ENCODE measurements at regions not wholly inside any gene's neighbourhood (a gene's known extent, or its start where the extent isn't known, plus 50 kb on each side); places are given as distances from the start of the nearest gene placed in this dataset.

GRCh38 chr4:116108606-116109005 is 976.8 kb downstream of the TRAM1L1 start:
- Histone ChIP-seq H2AFZ (replicated peaks; ENCODE audit: low read length, poor library complexity) (no peak overlapping the region), H3K4me3 (ENCODE audit: insufficient read depth, low read depth, low read length) (no peak overlapping the region), H2BK15ac (ENCODE audit: low read depth, low read length) (no peak overlapping the region), H4K20me1 (ENCODE audit: insufficient read depth, low read length) (no peaks in the 10 kb centered on the region), H3K14ac (replicated peaks; ENCODE audit: low read depth, low read length) (no peak overlapping the region), H3K36me3 (ENCODE audit: control insufficient read depth, insufficient read depth, low read length) (no peaks in the 10 kb centered on the region), H3K18ac (ENCODE audit: low read depth, low read length) (no peak overlapping the region), H3K4ac (ENCODE audit: low read depth, low read length) (no peak overlapping the region), H3K9me3 (ENCODE audit: control insufficient read depth, insufficient read depth, low read length) (no peaks in the 10 kb centered on the region), H4K8ac (ENCODE audit: low read depth in 2 of 2, low read length in 2 of 2) (no peak overlapping the region), H2AK9ac (replicated peaks; ENCODE audit: low read depth, low read length, poor library complexity) (no peak overlapping the region), H3K79me1 (ENCODE audit: low read depth in 1 of 2, low read length in 2 of 2) (no peaks in the 10 kb centered on the region), H3K4me1 (ENCODE audit: control insufficient read depth, insufficient read depth, low read length) (no peaks in the 10 kb centered on the region), H2BK120ac (ENCODE audit: low read depth, low read length) (no peak overlapping the region), H2AK5ac (ENCODE audit: low read depth, low read length) (no peak overlapping the region), H3K9me1 (ENCODE audit: insufficient read depth, low read length) (no peaks in the 10 kb centered on the region), H3K56ac (ENCODE audit: extremely low read depth, insufficient read depth, low read length) (no peak overlapping the region), H3K27ac (ENCODE audit: insufficient read depth, low read length) (no peak overlapping the region), H3K27me3 (ENCODE audit: control insufficient read depth, insufficient read depth, low read length) (no peaks in the 10 kb centered on the region), H3K9ac (ENCODE audit: low read depth, low read length) (no peak overlapping the region), H4K5ac (ENCODE audit: low read depth, low read length) (no peak overlapping the region), H2BK20ac (ENCODE audit: low read depth, low read length) (no peak overlapping the region), H2BK5ac (ENCODE audit: low read depth, low read length, poor library complexity, severe bottlenecking) (no peak overlapping the region), H3K23ac (ENCODE audit: low read depth, low read length) (no peak overlapping the region), H4K91ac (ENCODE audit: insufficient read depth, low read depth, low read length) (no peak overlapping the region), H3K4me2 (ENCODE audit: low read depth, low read length) (no peak overlapping the region)
- dilution Hi-C loops (cut with HindIII; ENCODE audit: low sequenced_read_pairs, unreplicated experiment) = no loop called here
- in situ Hi-C loops (cut with MboI; ENCODE audit: low sequenced_read_pairs) = no loop called here
- no CpG with 5 or more reads among the region's 8 CpGs for WGBS, 2 experiments (ENCODE audit: extremely low coverage in 2 of 2, insufficient read length in 1 of 2)
- no TSS peak for BruUV-seq (replicated peaks)
- DNase-seq = no peak
- ATAC-seq (ENCODE audit: low read depth) = no peak
- POLR2A ChIA-PET (ENCODE audit: unreplicated experiment) = no interaction called here
- intact Hi-C loops (cut with micrococcal nuclease) = no loop called here
- CTCF ChIA-PET = no interaction called here
- TF ChIP-seq MXI1 (IDR thresholded peaks at IDR 0.05; ENCODE audit: borderline replicate concordance, low read depth, low read length) = no peak
- no peak for TF ChIP-seq RCOR1 (IDR thresholded peaks at IDR 0.05; ENCODE audit: insufficient replicate concordance, low read length)
- TF ChIP-seq USF2 (IDR thresholded peaks at IDR 0.05; ENCODE audit: low read depth, low read length) = no peak
- no peak for TF ChIP-seq FOS (IDR thresholded peaks at IDR 0.05; ENCODE audit: low read depth, low read length)
- TF ChIP-seq CHD1 (IDR thresholded peaks at IDR 0.05; ENCODE audit: low read depth, low read length) = no peak
- no peak for TF ChIP-seq RFX5 (IDR thresholded peaks at IDR 0.05; ENCODE audit: low read depth, low read length)
- TF ChIP-seq BHLHE40 (IDR thresholded peaks at IDR 0.05; ENCODE audit: low read depth, low read length) = no peak
- no peak for TF ChIP-seq MAFK (IDR thresholded peaks at IDR 0.05; ENCODE audit: low read depth, low read length)
- TF ChIP-seq, protein P1, sequence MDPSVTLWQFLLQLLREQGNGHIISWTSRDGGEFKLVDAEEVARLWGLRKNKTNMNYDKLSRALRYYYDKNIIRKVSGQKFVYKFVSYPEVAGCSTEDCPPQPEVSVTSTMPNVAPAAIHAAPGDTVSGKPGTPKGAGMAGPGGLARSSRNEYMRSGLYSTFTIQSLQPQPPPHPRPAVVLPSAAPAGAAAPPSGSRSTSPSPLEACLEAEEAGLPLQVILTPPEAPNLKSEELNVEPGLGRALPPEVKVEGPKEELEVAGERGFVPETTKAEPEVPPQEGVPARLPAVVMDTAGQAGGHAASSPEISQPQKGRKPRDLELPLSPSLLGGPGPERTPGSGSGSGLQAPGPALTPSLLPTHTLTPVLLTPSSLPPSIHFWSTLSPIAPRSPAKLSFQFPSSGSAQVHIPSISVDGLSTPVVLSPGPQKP (IDR thresholded peaks at IDR 0.05; ENCODE audit: borderline replicate concordance, low read depth, low read length) = no peak
- TF ChIP-seq NFE2L2 (IDR thresholded peaks at IDR 0.05; ENCODE audit: low read depth, low read length) = no peak
- no peak for TF ChIP-seq CTCF (conservative IDR thresholded peaks at IDR 0.05; ENCODE audit: low read depth, low read length)
- TF ChIP-seq CEBPB (IDR thresholded peaks at IDR 0.05; ENCODE audit: low read depth, low read length) = no peak
- TF ChIP-seq SMC3 (IDR thresholded peaks at IDR 0.05; ENCODE audit: low read depth, low read length) = no peak
- TF ChIP-seq RAD21 (IDR thresholded peaks at IDR 0.05; ENCODE audit: low read length) = no peak
- no peak for TF ChIP-seq MAZ (IDR thresholded peaks at IDR 0.05; ENCODE audit: borderline replicate concordance, low read depth, low read length)
- no peak for TF ChIP-seq POLR2A (IDR thresholded peaks at IDR 0.05; ENCODE audit: low read depth, low read length)

Measured in IMR-90 (cell line).